Endothelial cell of umbilical vein (primary cell): ENCODE measurements at regions not wholly inside any gene's neighbourhood (a gene's known extent, or its start where the extent isn't known, plus 50 kb on each side); places are given as distances from the start of the nearest gene placed in this dataset.

Source experiments
- CTCF ChIP-seq, 2 donors: IDR thresholded peaks; 1 replicate in 1 of 2; 2 replicates in 1 of 2; pipeline ENCODE4 v1.5.1; 2011; ENCODE audit warnings: low read length in 2 of 2, mild to moderate bottlenecking in 2 of 2, moderate library complexity in 2 of 2, control low read depth in 1 of 2, inconsistent platforms in 1 of 2, low read depth in 1 of 2; ENCODE audit not compliant: insufficient read depth in 1 of 2; ENCODE audit errors: extremely low read depth in 1 of 2
- EZH2 ChIP-seq: IDR thresholded peaks from 2 replicates; pipeline ENCODE4 v1.6.1; 2012; ENCODE audit warnings: borderline replicate concordance, low read depth, mild to moderate bottlenecking, moderate library complexity, low read length, inconsistent platforms; ENCODE audit not compliant: severe bottlenecking
- POLR2A ChIP-seq: IDR thresholded peaks from 2 replicates; pipeline ENCODE4 v1.6.1; 2012; ENCODE audit warnings: low read depth, mild to moderate bottlenecking, control low read depth, low read length
- TF ChIP-seq, protein P1 (sequence below): IDR thresholded peaks from 2 replicates; pipeline ENCODE4 v1.6.1; 2011; ENCODE audit not compliant: insufficient read depth, insufficient read length

- no peak for TF ChIP-seq CTCF (IDR thresholded peaks at IDR 0.05; ENCODE audit: extremely low read depth in 1 of 2, insufficient read depth in 1 of 2, low read depth in 1 of 2, low read length in 2 of 2)
- no peak for TF ChIP-seq EZH2
- TF ChIP-seq, protein P1, sequence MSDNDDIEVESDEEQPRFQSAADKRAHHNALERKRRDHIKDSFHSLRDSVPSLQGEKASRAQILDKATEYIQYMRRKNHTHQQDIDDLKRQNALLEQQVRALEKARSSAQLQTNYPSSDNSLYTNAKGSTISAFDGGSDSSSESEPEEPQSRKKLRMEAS, result no peak
- TF ChIP-seq POLR2A, result no peak
These were observed 161.3 kb upstream of the PHACTR1 start for GRCh38 chr6:12555267-12555666.
